T-cell (primary cell): ENCODE measurements at regions not wholly inside any gene's neighbourhood (a gene's known extent, or its start where the extent isn't known, plus 50 kb on each side); places are given as distances from the start of the nearest gene placed in this dataset.

Experiments used
- ATAC-seq, 4 experiments: fragments of 200-7000 bp in 3 of 4; fragments of 150-1000 bp in 1 of 4; cut with Tn5 transposase; replicated peaks in 1 of 4; 1 replicate in 3 of 4; 2 replicates in 1 of 4; pipeline ENCODE4 v1.10.0; 2021; ENCODE audit warnings: moderate library complexity in 3 of 4, mild to moderate bottlenecking in 2 of 4, moderate number of reproducible peaks in 1 of 4
- CTCF ChIA-PET, 2 donors: fragments of 300-600 bp; sonication (Branson Sonifier 250); formaldehyde crosslinking; loops; one replicate each; lab custom pipeline; 2022; ENCODE audit warnings: antibody characterized with exemption in 2 of 2; lab: Charles Lee
- POLR2A ChIA-PET, 2 donors: fragments of 300-600 bp; sonication (Branson Sonifier 250); formaldehyde crosslinking; loops; one replicate each; lab custom pipeline; 2022; ENCODE audit warnings: antibody characterized with exemption in 2 of 2; lab: Charles Lee
- DNase-seq, 35 experiments: peaks; one replicate each; pipeline versions ENCODE4 v3.0.0 to v3.0.0-alpha.2; 2013 to 2023
- H3K27ac ChIP-seq: one replicate; pipeline ENCODE4 v1.5.1; 2013; ENCODE audit warnings: low read length
- H3K27me3 ChIP-seq, 2 experiments: replicated peaks in 1 of 2; 1 replicate in 1 of 2; 2 replicates in 1 of 2; pipeline versions ENCODE4 v1.6.1 to v1.7.0; 2013; ENCODE audit warnings: low read length in 1 of 2, mixed read lengths in 1 of 2; ENCODE audit not compliant: control insufficient read depth in 2 of 2, insufficient read depth in 2 of 2; ENCODE audit errors: extremely low read depth in 1 of 2
- H3K36me3 ChIP-seq, 2 donors: 1 replicate in 1 of 2; 2 replicates in 1 of 2; pipeline versions ENCODE4 v1.6.1 to v1.7.0; 2013; ENCODE audit warnings: low read length in 1 of 2; ENCODE audit not compliant: control insufficient read depth in 2 of 2, insufficient read depth in 1 of 2; ENCODE audit errors: extremely low read depth in 1 of 2
- H3K4me1 ChIP-seq, 2 experiments: 1 replicate in 1 of 2; 2 replicates in 1 of 2; pipeline versions ENCODE4 v1.6.1 to v1.7.0; 2013; ENCODE audit warnings: low read length in 2 of 2, mixed read lengths in 1 of 2; ENCODE audit not compliant: insufficient read depth in 2 of 2, control insufficient read depth in 1 of 2; ENCODE audit errors: extremely low read depth in 1 of 2
- H3K4me3 ChIP-seq, 2 donors: 1 replicate in 1 of 2; 2 replicates in 1 of 2; pipeline versions ENCODE4 v1.5.1 to v1.7.0; 2013; ENCODE audit warnings: mild to moderate bottlenecking in 2 of 2, low read length in 1 of 2, moderate library complexity in 1 of 2; ENCODE audit not compliant: control insufficient read depth in 1 of 2; ENCODE audit errors: extremely low read depth in 1 of 2
- H3K9me3 ChIP-seq: 2 replicates; pipeline ENCODE4 v1.7.0; 2013
- H3K27ac Mint-ChIP-seq, 2 donors: one replicate each; pipeline ENCODE4 v1.8.0; 2020 to 2021; ENCODE audit warnings: mild to moderate bottlenecking in 2 of 2, mixed read lengths in 2 of 2
- H3K27me3 Mint-ChIP-seq, 2 donors: one replicate each; pipeline ENCODE4 v1.8.0; 2021 to 2022; ENCODE audit warnings: mixed read lengths in 2 of 2
- H3K36me3 Mint-ChIP-seq: one replicate; pipeline ENCODE4 v1.8.0; 2021; ENCODE audit warnings: mixed read lengths
- H3K4me1 Mint-ChIP-seq, 3 donors: one replicate each; pipeline ENCODE4 v1.8.0; 2020 to 2022; ENCODE audit warnings: mixed read lengths in 3 of 3, mild to moderate bottlenecking in 1 of 3
- H3K4me3 Mint-ChIP-seq, 3 donors: one replicate each; pipeline ENCODE4 v1.8.0; 2020 to 2022; ENCODE audit warnings: mild to moderate bottlenecking in 3 of 3, mixed read lengths in 3 of 3, moderate library complexity in 3 of 3
- H3K9me3 Mint-ChIP-seq, 3 donors: one replicate each; pipeline ENCODE4 v1.8.0; 2020 to 2022; ENCODE audit warnings: mixed read lengths in 3 of 3
- WGBS: methylation state at CpG from one replicate; pipeline ENCODE4 v1.1.5; 2013; ENCODE audit warnings: missing lambda C conversion rate; ENCODE audit not compliant: insufficient coverage; 5-methylcytosine and 5-hydroxymethylcytosine counted together

GRCh38 chr2:156703642-156704041, 267.5 kb downstream of the GPD2 start:
- Mint-ChIP-seq H3K4me1 (no peaks in the 10 kb centered on the region), H3K36me3 (no peaks in the 10 kb centered on the region), H3K27ac (no peak overlapping the region), H3K27me3 (peaks cover 0 to 7% of the 10 kb centered on the region in 2 donors), H3K9me3 (no peaks in the 10 kb centered on the region), H3K4me3 (no peak overlapping the region)
- Histone ChIP-seq H3K27me3 (no peaks in the 10 kb centered on the region), H3K27ac (no peak overlapping the region), H3K4me1 (no peaks in the 10 kb centered on the region), H3K36me3 (no peaks in the 10 kb centered on the region), H3K9me3 (no peaks in the 10 kb centered on the region), H3K4me3 (no peak overlapping the region)
- DNase-seq (no peak), ATAC-seq (no peak)
- ChIA-PET CTCF (no interaction called here), POLR2A (no interaction called here)
- WGBS, result 91% methylated on average over 3 of the region's 6 CpGs

GRCh38 chr2:156704132-156704531, 268.0 kb downstream of the GPD2 start:
- Mint-ChIP-seq H3K27me3 (peaks cover 0 to 7% of the 10 kb centered on the region in 2 donors), H3K4me1 (no peaks in the 10 kb centered on the region), H3K9me3 (no peaks in the 10 kb centered on the region), H3K36me3 (no peaks in the 10 kb centered on the region), H3K27ac (no peak overlapping the region), H3K4me3 (no peak overlapping the region)
- no peaks in the 10 kb centered on the region for H3K27me3 ChIP-seq
- no peak overlapping the region for H3K27ac ChIP-seq
- no peak for DNase-seq
- no peaks in the 10 kb centered on the region for H3K9me3 ChIP-seq
- no peaks in the 10 kb centered on the region for H3K4me1 ChIP-seq
- CTCF ChIA-PET, result interaction anchor here in 1 of 2 donors (0.6 kb wide), 1 partner anchor 956 kb away, joined by 3 read pairs; no protein-coding TSS in a partner anchor
- POLR2A ChIA-PET, result no interaction called here
- no CpG with 5 or more reads among the region's 3 CpGs for WGBS
- no peak for ATAC-seq
- H3K4me3 ChIP-seq, result no peak overlapping the region
- no peaks in the 10 kb centered on the region for H3K36me3 ChIP-seq

- CTCF ChIA-PET, result interaction anchor here in 1 of 2 donors (0.6 kb wide), 1 partner anchor 956 kb away, joined by 3 read pairs; no protein-coding TSS in a partner anchor
- no peak for DNase-seq
- no CpG with 5 or more reads among the region's 3 CpGs for WGBS
- no peak for ATAC-seq
- H3K27me3 ChIP-seq, result no peaks in the 10 kb centered on the region
- H3K4me1 ChIP-seq, result no peaks in the 10 kb centered on the region
- H3K9me3 ChIP-seq, result no peaks in the 10 kb centered on the region
- H3K36me3 ChIP-seq, result no peaks in the 10 kb centered on the region
- H3K27ac ChIP-seq, result no peak overlapping the region
- H3K27me3 Mint-ChIP-seq, result peaks cover 0 to 7% of the 10 kb centered on the region in 2 donors
- H3K4me3 ChIP-seq, result no peak overlapping the region
- no peaks in the 10 kb centered on the region for H3K9me3 Mint-ChIP-seq
- no peaks in the 10 kb centered on the region for H3K4me1 Mint-ChIP-seq
- no peak overlapping the region for H3K4me3 Mint-ChIP-seq
- no peaks in the 10 kb centered on the region for H3K36me3 Mint-ChIP-seq
- no peak overlapping the region for H3K27ac Mint-ChIP-seq
- POLR2A ChIA-PET, result no interaction called here
These were observed 268.4 kb downstream of the GPD2 start for GRCh38 chr2:156704617-156705016.

GRCh38 chr2:156706576-156706975, 270.4 kb downstream of the GPD2 start:
- H3K27ac Mint-ChIP-seq, result no peak overlapping the region
- 33% methylated on average over 1 of the region's 2 CpGs for WGBS
- Histone ChIP-seq H3K27me3 (no peaks in the 10 kb centered on the region), H3K4me3 (no peak overlapping the region), H3K4me1 (no peaks in the 10 kb centered on the region), H3K9me3 (no peaks in the 10 kb centered on the region), H3K27ac (no peak overlapping the region), H3K36me3 (no peaks in the 10 kb centered on the region)
- no peaks in the 10 kb centered on the region for H3K36me3 Mint-ChIP-seq
- ChIA-PET POLR2A (no interaction called here), CTCF (no interaction called here)
- H3K4me1 Mint-ChIP-seq, result no peaks in the 10 kb centered on the region
- ATAC-seq (no peak), DNase-seq (no peak)
- no peaks in the 10 kb centered on the region for H3K9me3 Mint-ChIP-seq
- H3K4me3 Mint-ChIP-seq, result no peak overlapping the region
- peaks cover 0 to under 1% of the 10 kb centered on the region in 2 donors for H3K27me3 Mint-ChIP-seq

- no CpG with 5 or more reads among the region's 2 CpGs for WGBS
- Histone ChIP-seq H3K36me3 (no peaks in the 10 kb centered on the region), H3K27me3 (no peaks in the 10 kb centered on the region), H3K4me1 (no peaks in the 10 kb centered on the region), H3K27ac (no peak overlapping the region), H3K4me3 (no peak overlapping the region), H3K9me3 (no peaks in the 10 kb centered on the region)
- ATAC-seq, result no peak
- H3K9me3 Mint-ChIP-seq, result no peaks in the 10 kb centered on the region
- peaks cover 0 to under 1% of the 10 kb centered on the region in 2 donors for H3K27me3 Mint-ChIP-seq
- H3K36me3 Mint-ChIP-seq, result no peaks in the 10 kb centered on the region
- POLR2A ChIA-PET, result no interaction called here
- no peak overlapping the region for H3K4me3 Mint-ChIP-seq
- CTCF ChIA-PET, result no interaction called here
- no peaks in the 10 kb centered on the region for H3K4me1 Mint-ChIP-seq
- no peak for DNase-seq
- no peak overlapping the region for H3K27ac Mint-ChIP-seq
These were observed 271.9 kb downstream of the GPD2 start for GRCh38 chr2:156708051-156708450.

- H3K9me3 ChIP-seq, result no peaks in the 10 kb centered on the region
- Mint-ChIP-seq H3K27ac (no peak overlapping the region), H3K4me1 (no peaks in the 10 kb centered on the region), H3K9me3 (no peaks in the 10 kb centered on the region), H3K4me3 (no peak overlapping the region), H3K36me3 (no peaks in the 10 kb centered on the region), H3K27me3 (peaks cover 0 to 5% of the 10 kb centered on the region in 2 donors)
- H3K4me1 ChIP-seq, result no peaks in the 10 kb centered on the region
- ChIA-PET POLR2A (no interaction called here), CTCF (no interaction called here)
- H3K36me3 ChIP-seq, result no peaks in the 10 kb centered on the region
- WGBS, result 84% methylated on average over 3 of the region's 4 CpGs
- no peak for ATAC-seq
- H3K4me3 ChIP-seq, result no peak overlapping the region
- no peak for DNase-seq
- no peaks in the 10 kb centered on the region for H3K27me3 ChIP-seq
- H3K27ac ChIP-seq, result no peak overlapping the region
These were observed 272.9 kb downstream of the GPD2 start for GRCh38 chr2:156709091-156709490.

- Histone ChIP-seq H3K36me3 (no peaks in the 10 kb centered on the region), H3K4me3 (no peak overlapping the region), H3K27me3 (peaks cover 0 to 3% of the 10 kb centered on the region in 2 experiments), H3K27ac (no peak overlapping the region), H3K4me1 (no peaks in the 10 kb centered on the region), H3K9me3 (no peaks in the 10 kb centered on the region)
- H3K27ac Mint-ChIP-seq, result no peak overlapping the region
- H3K9me3 Mint-ChIP-seq, result no peaks in the 10 kb centered on the region
- ChIA-PET CTCF (no interaction called here), POLR2A (no interaction called here)
- peaks cover 6 to 19% of the 10 kb centered on the region in 2 donors for H3K27me3 Mint-ChIP-seq
- no peak for DNase-seq
- WGBS, result no CpG with 5 or more reads among the region's 3 CpGs
- no peaks in the 10 kb centered on the region for H3K36me3 Mint-ChIP-seq
- no peaks in the 10 kb centered on the region for H3K4me1 Mint-ChIP-seq
- no peak for ATAC-seq
- no peak overlapping the region for H3K4me3 Mint-ChIP-seq
These were observed 282.9 kb downstream of the GPD2 start for GRCh38 chr2:156719036-156719435.
